Retinal pigment epithelial cell (primary cell): ENCODE measurements at regions not wholly inside any gene's neighbourhood (a gene's known extent, or its start where the extent isn't known, plus 50 kb on each side); places are given as distances from the start of the nearest gene placed in this dataset.
"Not testable (repeated sequence)": the region's sequence is repeated elsewhere in the genome, so short reads cannot be mapped to it uniquely, and the experiment has no call there.

Experiments
- DNase-seq: peaks from one replicate; pipeline ENCODE4 v3.0.0-alpha.2; 2010; ENCODE audit warnings: low read depth
- H3K4me3 ChIP-seq: 2 replicates; pipeline ENCODE4 v1.5.1; 2011; ENCODE audit warnings: mild to moderate bottlenecking, low read length, control low read depth, moderate library complexity
- CTCF ChIP-seq: conservative IDR thresholded peaks from 2 replicates; pipeline ENCODE4 v1.5.1; 2011; ENCODE audit warnings: low read depth, low read length, control low read depth, inconsistent platforms

GRCh38 chr6:135731116-135731515 lies 120.4 kb upstream of the PDE7B start:
- TF ChIP-seq CTCF: no peak
- H3K4me3 ChIP-seq: no peak overlapping the region
- no peak for DNase-seq

GRCh38 chr6:135736351-135736750 lies 115.2 kb upstream of the PDE7B start:
- not testable (repeated sequence) for H3K4me3 ChIP-seq, DNase-seq

- H3K4me3 ChIP-seq: no peak overlapping the region
- no peak for TF ChIP-seq CTCF
These were observed 112.9 kb upstream of the PDE7B start for GRCh38 chr6:135738636-135739035.

GRCh38 chr6:135739288-135739687 lies 112.2 kb upstream of the PDE7B start:
- DNase-seq: no peak
- H3K4me3 ChIP-seq: no peak overlapping the region
- no peak for TF ChIP-seq CTCF

More at GRCh38 chr6:135738636-135739035, 112.9 kb upstream of the PDE7B start:
- no peak for DNase-seq

GRCh38 chr6:135740580-135740979 lies 110.9 kb upstream of the PDE7B start:
- no peak overlapping the region for H3K4me3 ChIP-seq
- TF ChIP-seq CTCF: no peak
- no peak for DNase-seq

GRCh38 chr6:135743476-135743875 lies 108.0 kb upstream of the PDE7B start:
- no peak for DNase-seq
- TF ChIP-seq CTCF: peak; percentile 34
- H3K4me3 ChIP-seq: no peak overlapping the region

GRCh38 chr6:135748189-135748588 lies 103.3 kb upstream of the PDE7B start:
- H3K4me3 ChIP-seq: no peak overlapping the region
- no peak for TF ChIP-seq CTCF
- no peak for DNase-seq

GRCh38 chr6:135750081-135750480 lies 101.4 kb upstream of the PDE7B start:
- no peak for DNase-seq
- no peak overlapping the region for H3K4me3 ChIP-seq
- no peak for TF ChIP-seq CTCF
